ENCODE measurements at regions not wholly inside any gene's neighbourhood (a gene's known extent, or its start where the extent isn't known, plus 50 kb on each side); places are given as distances from the start of the nearest gene placed in this dataset.
A peak's percentile ranks its signal among the peaks of the same experiment; 100 is the strongest.

DNA sequence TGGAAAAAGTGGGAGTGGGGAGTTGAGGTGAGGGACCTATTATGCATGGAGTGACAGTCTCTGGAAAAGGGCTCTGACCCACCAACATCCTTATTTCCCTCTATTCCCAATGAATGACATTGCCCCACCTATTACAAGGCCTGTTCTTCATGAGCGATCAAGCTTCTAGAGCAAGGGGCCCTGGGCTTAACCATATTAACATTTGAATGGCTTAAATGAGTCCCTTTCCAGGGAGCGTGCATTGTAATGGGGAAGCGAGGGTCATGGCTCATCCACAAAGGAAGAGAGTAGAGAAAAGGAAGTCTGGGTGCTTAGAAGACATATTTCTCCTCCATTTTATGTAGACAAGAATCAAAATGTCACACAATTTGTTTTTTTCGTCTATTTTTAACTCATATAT is 255.5 kb downstream of the CAAP1 start:
- TF ChIP-seq, protein P1, sequence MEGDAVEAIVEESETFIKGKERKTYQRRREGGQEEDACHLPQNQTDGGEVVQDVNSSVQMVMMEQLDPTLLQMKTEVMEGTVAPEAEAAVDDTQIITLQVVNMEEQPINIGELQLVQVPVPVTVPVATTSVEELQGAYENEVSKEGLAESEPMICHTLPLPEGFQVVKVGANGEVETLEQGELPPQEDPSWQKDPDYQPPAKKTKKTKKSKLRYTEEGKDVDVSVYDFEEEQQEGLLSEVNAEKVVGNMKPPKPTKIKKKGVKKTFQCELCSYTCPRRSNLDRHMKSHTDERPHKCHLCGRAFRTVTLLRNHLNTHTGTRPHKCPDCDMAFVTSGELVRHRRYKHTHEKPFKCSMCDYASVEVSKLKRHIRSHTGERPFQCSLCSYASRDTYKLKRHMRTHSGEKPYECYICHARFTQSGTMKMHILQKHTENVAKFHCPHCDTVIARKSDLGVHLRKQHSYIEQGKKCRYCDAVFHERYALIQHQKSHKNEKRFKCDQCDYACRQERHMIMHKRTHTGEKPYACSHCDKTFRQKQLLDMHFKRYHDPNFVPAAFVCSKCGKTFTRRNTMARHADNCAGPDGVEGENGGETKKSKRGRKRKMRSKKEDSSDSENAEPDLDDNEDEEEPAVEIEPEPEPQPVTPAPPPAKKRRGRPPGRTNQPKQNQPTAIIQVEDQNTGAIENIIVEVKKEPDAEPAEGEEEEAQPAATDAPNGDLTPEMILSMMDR (IDR thresholded peaks at IDR 0.05), result no peak

DNA sequence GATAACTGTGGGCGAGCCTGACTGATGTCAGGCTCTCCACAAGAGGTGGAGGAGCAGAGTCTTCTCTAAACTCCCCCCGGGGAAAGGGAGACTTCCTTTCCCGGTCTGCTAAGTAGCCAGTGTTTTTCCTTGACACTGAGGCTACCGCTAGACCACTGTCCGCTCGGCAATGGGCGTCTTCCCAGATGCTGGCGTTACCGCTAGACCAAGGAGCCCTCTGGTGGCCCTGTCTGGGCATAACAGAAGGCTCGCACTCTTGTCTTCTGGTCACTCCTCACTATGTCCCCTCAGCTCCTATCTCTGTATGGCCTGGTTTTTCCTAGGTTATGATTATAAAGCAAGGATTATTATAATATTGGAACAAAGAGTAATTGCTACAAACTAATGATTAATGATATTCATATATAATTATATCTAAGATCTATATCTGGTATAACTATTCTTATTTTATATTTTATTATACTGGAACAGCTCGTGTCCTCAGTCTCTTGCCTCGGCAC is 278.7 kb downstream of the CAAP1 start:
- TF ChIP-seq, protein P1 (IDR thresholded peaks at IDR 0.05), result peak; percentile 67

DNA sequence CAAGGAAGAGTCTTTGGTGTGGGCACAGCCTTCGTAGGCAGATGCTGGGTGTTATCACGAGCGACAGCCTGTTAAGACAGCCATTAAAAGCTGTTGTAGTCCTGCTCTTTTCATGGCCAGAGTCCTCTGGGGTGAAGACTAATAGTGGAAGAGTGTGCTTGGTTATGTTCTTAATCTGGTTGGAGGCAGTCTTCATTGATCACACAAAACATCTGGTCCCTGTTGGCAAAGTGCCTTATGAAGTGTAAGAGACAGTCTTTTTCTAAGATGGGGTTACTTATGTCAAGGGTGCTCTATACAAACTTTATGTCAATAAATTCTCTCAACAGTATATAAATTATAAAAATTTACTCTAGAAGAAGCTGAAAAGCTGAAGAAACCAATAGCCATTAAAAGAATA is 280.4 kb downstream of the CAAP1 start:
- TF ChIP-seq, protein P1 (IDR thresholded peaks at IDR 0.05), result no peak

DNA sequence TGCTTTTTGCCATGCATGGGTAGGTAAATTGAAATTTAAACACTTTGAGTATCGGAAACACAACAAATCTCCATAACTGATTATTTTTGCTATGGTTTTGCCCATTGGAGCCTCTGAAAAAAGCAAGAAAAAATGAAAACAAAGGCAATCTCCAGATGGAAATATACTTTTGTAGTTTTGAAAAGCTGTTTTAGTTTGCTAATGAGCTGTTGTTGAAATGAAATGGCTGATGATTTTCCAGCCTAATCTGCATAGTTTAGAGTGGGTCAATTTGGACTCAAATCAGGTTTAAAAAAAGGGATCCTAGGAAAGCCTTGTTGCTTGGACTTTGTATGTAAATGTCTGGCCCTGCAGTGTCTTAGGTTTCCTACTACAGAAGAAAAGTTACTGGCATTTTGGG is 285.8 kb downstream of the CAAP1 start:
- TF ChIP-seq, protein P1 (IDR thresholded peaks at IDR 0.05), result no peak

DNA sequence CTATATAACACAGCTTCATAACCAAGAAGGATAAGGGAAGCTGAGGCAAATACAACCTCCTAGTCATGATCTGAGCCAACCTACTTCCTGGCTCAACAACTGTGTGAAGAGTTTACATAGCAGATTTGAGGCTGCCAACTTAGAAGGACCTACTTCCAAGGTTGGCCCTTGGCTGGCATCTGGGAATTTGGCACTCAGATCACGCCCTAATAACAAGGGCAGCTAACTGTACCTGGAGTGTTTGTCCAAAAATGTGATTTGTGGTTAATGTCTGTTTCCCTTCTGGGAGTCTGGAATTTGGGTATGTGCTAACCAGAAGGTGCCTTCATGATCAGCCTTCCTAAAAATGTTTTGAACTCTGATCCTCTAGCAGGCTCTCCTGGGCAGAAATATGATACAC is 287.2 kb downstream of the CAAP1 start:
- TF ChIP-seq, protein P1 (IDR thresholded peaks at IDR 0.05), result no peak

DNA sequence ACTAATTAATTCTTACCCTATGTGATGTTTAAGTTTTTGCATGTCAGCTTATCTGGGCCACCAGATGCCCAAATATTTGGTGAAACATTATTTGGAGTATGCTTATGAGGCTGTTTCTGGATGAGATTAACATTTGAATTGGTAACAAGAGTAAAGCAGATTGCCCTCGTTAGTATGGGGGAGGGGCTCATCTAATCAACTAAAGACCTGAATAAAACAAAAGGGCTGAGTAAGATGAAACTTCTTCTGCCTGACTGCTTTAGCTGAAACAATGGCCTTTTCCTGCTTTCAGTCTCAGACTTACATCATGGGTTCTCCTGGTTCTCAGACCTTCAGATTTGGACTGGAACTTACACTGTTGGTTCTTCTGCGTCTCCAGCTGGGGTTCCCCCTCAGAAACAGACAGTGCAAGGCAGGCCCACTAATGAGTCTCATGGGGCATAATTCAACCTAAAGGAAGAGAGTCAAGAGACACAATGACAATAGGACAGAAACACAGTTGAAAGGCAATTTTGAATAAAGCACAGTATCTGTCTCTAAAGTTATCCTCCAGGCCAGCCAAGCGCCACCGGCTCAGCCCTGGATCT is 288.4 kb downstream of the CAAP1 start:
- TF ChIP-seq, protein P1 (IDR thresholded peaks at IDR 0.05), result no peak

DNA sequence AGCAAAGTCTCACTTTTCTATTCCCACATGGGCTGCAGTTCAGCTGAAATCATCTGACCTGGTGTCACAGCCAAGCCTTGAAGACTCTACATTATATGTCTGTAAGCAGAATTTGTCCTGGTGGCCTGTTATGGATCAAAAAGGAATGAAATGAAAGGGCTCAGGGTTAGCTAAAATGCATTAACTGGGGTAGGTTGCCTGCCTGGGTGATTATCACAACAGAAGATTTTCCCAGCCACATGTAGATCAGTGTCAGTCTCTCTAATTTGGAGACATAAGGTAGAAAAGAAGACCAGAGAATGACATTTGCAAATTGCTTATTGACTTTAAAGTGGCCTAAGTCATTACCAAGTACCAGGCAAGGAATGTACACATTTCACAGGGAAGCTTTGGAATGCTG is 289.0 kb downstream of the CAAP1 start:
- TF ChIP-seq, protein P1 (IDR thresholded peaks at IDR 0.05), result no peak
